Left lung (tissue), 4 donors: ENCODE measurements at regions not wholly inside any gene's neighbourhood (a gene's known extent, or its start where the extent isn't known, plus 50 kb on each side); places are given as distances from the start of the nearest gene placed in this dataset.

Source experiments
- ATAC-seq: fragments of 200-7000 bp; cut with Tn5 transposase; one replicate; pipeline ENCODE4 v1.9.1; 2020; ENCODE audit warnings: moderate library complexity
- DNase-seq, 4 donors: peaks; one replicate each; pipeline ENCODE4 v3.0.0-alpha.2; 2013 to 2020
- H3K27ac ChIP-seq, 2 donors: fragments of 200-600 bp; sonication (generic) in 1 of 2; one replicate each; pipeline versions ENCODE4 v1.5.0 to v1.8.0; 2020 to 2021
- H3K27me3 ChIP-seq, 2 donors: fragments of 200-600 bp; sonication (generic) in 1 of 2; one replicate each; pipeline versions ENCODE4 v1.5.0 to v1.8.0; 2020 to 2021
- H3K36me3 ChIP-seq, 2 donors: fragments of 200-600 bp; sonication (generic) in 1 of 2; one replicate each; pipeline versions ENCODE4 v1.5.0 to v1.8.0; 2020 to 2021
- H3K4me1 ChIP-seq, 2 donors: fragments of 200-600 bp; one replicate each; pipeline ENCODE4 v1.8.0; 2021
- H3K4me3 ChIP-seq, 2 donors: fragments of 200-600 bp; sonication (generic) in 1 of 2; one replicate each; pipeline versions ENCODE4 v1.5.0 to v1.8.0; 2020 to 2021; ENCODE audit warnings: mild to moderate bottlenecking in 1 of 2
- H3K9me3 ChIP-seq, 2 donors: fragments of 200-600 bp; sonication (generic) in 1 of 2; one replicate each; pipeline versions ENCODE4 v1.5.0 to v1.8.0; 2020 to 2021
- CTCF ChIP-seq, 2 donors: fragments of 200-600 bp; sonication (generic) in 1 of 2; IDR thresholded peaks; one replicate each; pipeline versions ENCODE4 v1.5.0 to v1.8.0; 2021; ENCODE audit warnings: antibody characterized with exemption in 2 of 2
- intact Hi-C, 2 donors: fragments of 100-400 bp; cut with DNase I; formaldehyde crosslinking; loops; one replicate each; pipeline versions ENCODE4 v1.11.2 to v1.14.2; 2022
- donor health status: DM: no; HTN: yes; CAD: no.
- donor health status: DM: no; HTN: no; CAD: no.

GRCh38 chr12:28948685-28949084 is 200.4 kb upstream of the FAR2 start:
- H3K4me3 ChIP-seq: no peak overlapping the region
- DNase-seq: no peak
- no peaks in the 10 kb centered on the region for H3K4me1 ChIP-seq
- intact Hi-C loops: no loop called here
- ATAC-seq: no peak
- no peaks in the 10 kb centered on the region for H3K9me3 ChIP-seq
- H3K36me3 ChIP-seq: no peaks in the 10 kb centered on the region
- no peaks in the 10 kb centered on the region for H3K27me3 ChIP-seq
- TF ChIP-seq CTCF (IDR thresholded peaks at IDR 0.05): no peak
- H3K27ac ChIP-seq: no peak overlapping the region

GRCh38 chr12:28949184-28949583 is 199.9 kb upstream of the FAR2 start:
- Histone ChIP-seq H3K4me1 (no peaks in the 10 kb centered on the region), H3K27me3 (no peaks in the 10 kb centered on the region), H3K36me3 (no peaks in the 10 kb centered on the region), H3K4me3 (no peak overlapping the region), H3K9me3 (no peaks in the 10 kb centered on the region), H3K27ac (no peak overlapping the region)
- ATAC-seq (no peak), DNase-seq (no peak)
- intact Hi-C loops: no loop called here
- TF ChIP-seq CTCF (IDR thresholded peaks at IDR 0.05): no peak

GRCh38 chr12:28950049-28950448 is 199.0 kb upstream of the FAR2 start:
- intact Hi-C loops: no loop called here
- TF ChIP-seq CTCF (IDR thresholded peaks at IDR 0.05): no peak
- no peak for ATAC-seq

GRCh38 chr12:28951935-28952334 is 197.1 kb upstream of the FAR2 start:
- intact Hi-C loops: no loop called here

More at GRCh38 chr12:28950049-28950448, 199.0 kb upstream of the FAR2 start:
- no peaks in the 10 kb centered on the region for H3K36me3 ChIP-seq
- no peaks in the 10 kb centered on the region for H3K27me3 ChIP-seq
- H3K9me3 ChIP-seq: no peaks in the 10 kb centered on the region
- H3K27ac ChIP-seq: no peak overlapping the region
- no peak for DNase-seq
- H3K4me3 ChIP-seq: no peak overlapping the region
- H3K4me1 ChIP-seq: no peaks in the 10 kb centered on the region

GRCh38 chr12:28954333-28954732 is 194.7 kb upstream of the FAR2 start:
- Histone ChIP-seq H3K4me1 (no peaks in the 10 kb centered on the region), H3K27ac (no peak overlapping the region), H3K4me3 (no peak overlapping the region), H3K36me3 (no peaks in the 10 kb centered on the region), H3K27me3 (no peaks in the 10 kb centered on the region), H3K9me3 (no peaks in the 10 kb centered on the region)
- DNase-seq: no peak
- TF ChIP-seq CTCF (IDR thresholded peaks at IDR 0.05): no peak
- intact Hi-C loops: no loop called here
- no peak for ATAC-seq

More at GRCh38 chr12:28951935-28952334, 197.1 kb upstream of the FAR2 start:
- no peak overlapping the region for H3K27ac ChIP-seq
- no peaks in the 10 kb centered on the region for H3K4me1 ChIP-seq
- no peak for DNase-seq
- H3K4me3 ChIP-seq: no peak overlapping the region
- H3K36me3 ChIP-seq: no peaks in the 10 kb centered on the region
- no peak for TF ChIP-seq CTCF (IDR thresholded peaks at IDR 0.05)
- no peak for ATAC-seq
- no peaks in the 10 kb centered on the region for H3K9me3 ChIP-seq
- no peaks in the 10 kb centered on the region for H3K27me3 ChIP-seq
